Right ventricle myocardium inferior (tissue), 1 donor: ENCODE measurements at regions not wholly inside any gene's neighbourhood (a gene's known extent, or its start where the extent isn't known, plus 50 kb on each side); places are given as distances from the start of the nearest gene placed in this dataset.
"Not testable (repeated sequence)": the region's sequence is repeated elsewhere in the genome, so short reads cannot be mapped to it uniquely, and the experiment has no call there.

Source experiments
- ATAC-seq: fragments of 200-7000 bp; cut with Tn5 transposase; one replicate; pipeline ENCODE4 v1.9.1; 2020; ENCODE audit warnings: mild to moderate bottlenecking, moderate library complexity
- DNase-seq: peaks from one replicate; pipeline ENCODE4 v3.0.0; 2021; ENCODE audit errors: missing footprints
- intact Hi-C: fragments of 100-400 bp; cut with DNase I; formaldehyde crosslinking; loops from one replicate; pipeline ENCODE4 v1.11.0; 2022
- donor health status: DM: no; HTN: yes; CAD: no; lungs with severe emphysema.

DNA sequence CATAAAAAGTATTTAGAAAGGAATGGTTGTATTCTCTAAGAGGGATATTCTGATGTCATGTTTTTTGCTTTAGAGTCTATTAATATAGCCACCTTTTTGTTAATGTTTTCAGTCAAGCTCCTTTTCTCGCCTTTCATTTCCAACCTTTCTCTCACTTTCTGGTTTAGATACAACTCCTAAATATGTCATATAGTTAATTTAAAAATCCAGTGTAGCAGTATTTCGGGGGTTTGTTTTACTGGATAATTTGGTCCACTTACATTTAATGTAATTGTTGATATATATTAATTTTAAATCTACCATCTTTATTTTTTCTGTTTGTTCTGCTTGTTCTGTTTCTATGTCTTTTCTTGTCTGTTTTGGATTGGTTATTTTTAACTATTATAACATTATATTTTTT lies 121.1 kb downstream of the FAM72C start:
- DNase-seq, ATAC-seq, intact Hi-C loops: not testable (repeated sequence)

DNA sequence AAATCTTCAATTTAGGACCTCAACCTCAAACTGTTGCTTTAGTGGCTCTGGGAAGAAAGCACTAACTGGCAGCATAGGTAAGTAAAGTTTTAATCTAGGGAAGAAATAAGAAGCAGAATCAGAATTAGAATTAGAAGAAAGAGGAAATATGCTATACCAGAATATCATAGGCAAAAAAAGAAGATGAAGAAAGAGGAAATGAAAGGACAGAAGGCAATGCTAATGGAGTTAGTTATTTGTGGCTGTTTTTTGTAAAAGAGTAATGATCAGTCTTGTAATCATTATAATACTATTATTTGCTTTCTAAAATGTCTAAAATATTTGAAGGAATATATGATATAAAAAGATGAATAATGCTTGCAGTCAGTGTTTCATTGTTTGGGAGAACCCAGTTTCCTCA lies 122.9 kb downstream of the FAM72C start:
- ATAC-seq, DNase-seq, intact Hi-C loops: not testable (repeated sequence)

DNA sequence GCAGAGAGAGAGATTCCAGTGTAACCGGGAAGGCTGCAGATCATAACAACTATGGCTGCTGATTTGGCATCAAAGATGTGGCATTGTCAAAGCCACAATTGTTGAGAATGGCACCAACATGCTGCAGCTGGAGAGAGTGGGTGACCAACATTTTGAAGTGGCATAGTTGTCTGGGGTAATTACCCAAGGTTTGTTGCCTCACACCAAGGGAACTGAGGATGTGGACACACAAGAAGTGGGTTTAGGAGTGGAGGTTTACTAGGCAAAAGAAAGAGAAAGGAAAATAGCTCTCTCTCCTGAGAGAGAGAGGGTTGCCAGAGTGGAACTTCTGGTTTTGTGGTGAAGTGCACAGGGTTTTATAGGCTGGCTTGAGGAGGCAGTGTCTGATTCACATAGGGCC lies 126.6 kb downstream of the FAM72C start:
- ATAC-seq, intact Hi-C loops: not testable (repeated sequence)

DNA sequence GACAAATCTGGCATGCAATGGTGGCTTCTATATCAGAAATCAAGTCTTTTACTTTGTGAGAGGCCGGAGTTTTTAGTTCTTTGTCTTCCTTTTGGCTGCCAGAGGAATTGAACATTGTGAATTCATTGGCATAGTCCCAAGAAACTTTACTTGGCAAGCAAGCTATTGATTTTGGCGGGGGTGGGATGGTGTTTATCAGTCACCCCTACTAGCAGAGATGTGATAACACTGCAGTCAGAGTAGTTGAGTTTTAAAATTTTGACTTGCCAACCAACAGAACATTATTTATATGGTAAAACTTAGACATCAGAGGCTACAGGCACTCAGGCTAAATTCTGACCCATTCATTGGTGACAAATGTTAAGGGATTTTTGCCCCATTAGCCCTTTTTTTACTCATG lies 129.7 kb downstream of the FAM72C start:
- ATAC-seq: not testable (repeated sequence)

More for the DNA sequence above, 126.6 kb downstream of the FAM72C start:
- DNase-seq: not testable (repeated sequence)

DNA sequence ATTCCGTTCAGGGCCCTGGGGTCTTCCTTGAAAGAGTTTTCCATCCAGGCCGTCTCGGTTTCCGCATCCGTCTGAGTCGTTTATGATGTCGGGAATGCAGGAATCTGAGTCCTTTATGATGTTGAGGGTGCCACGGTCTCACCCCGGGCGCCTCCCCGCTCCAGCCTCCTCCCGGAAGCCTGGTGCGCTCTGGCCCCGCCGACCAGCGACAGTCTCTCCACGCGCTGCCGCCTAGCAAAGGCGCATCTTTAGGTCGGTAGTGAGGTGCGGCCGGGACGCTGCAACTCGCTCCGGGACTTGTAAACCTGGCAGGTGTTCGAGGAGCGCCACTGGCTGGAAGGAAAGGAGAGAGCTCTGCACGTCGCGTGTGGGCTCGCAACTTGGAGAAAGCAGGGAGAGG lies 132.6 kb downstream of the FAM72C start:
- ATAC-seq, DNase-seq, intact Hi-C loops: not testable (repeated sequence)

More for the DNA sequence above, 129.7 kb downstream of the FAM72C start:
- intact Hi-C loops, DNase-seq: not testable (repeated sequence)

DNA sequence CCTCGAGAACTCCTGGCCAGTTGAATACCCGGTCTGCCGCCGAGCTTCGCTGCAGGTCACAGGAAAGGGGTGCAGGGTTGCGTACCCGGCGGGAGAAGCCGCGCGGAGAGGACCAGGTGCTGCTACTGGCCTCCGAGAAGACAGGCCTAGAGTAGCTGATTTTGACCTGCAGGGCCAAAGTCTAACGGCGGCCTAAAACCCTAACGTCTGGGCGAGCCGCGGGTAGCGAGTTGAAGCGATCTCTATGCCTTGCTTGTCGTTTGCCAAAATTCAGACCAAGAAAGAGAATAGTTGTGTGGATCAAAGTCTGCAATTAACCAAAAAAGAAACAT lies 133.2 kb downstream of the FAM72C start:
- DNase-seq, intact Hi-C loops, ATAC-seq: not testable (repeated sequence)

DNA sequence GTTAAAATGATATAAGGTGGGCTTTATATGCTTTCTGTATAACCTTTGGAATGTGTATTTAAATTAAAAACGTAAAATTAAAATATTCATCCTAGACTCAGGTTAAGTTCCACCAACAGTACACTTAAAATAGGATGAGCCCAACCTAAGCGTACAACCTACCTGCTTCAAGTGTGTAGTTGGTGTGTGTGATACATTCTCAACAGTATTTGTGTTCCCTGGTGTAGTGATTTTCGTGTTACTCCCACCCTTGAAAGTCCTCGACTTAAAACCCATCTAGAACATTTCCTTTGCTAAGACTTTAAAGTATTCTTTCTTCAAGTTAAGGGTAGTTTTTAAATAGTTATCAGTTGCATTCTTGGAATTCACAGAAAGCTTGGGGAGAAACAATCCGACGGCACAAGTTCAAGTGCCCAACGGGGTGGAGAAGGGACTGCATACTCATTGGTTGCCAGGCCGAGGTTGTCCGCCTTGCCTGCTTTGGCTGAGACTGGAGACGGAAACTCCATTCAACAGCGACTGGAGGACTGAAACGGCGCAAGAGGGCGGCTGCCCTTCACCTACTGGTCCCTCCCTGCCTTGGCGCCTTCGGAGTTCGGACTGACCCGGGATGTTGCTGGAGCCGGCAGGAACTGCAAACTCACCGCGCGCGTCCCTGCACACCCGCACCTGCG lies 133.7 kb downstream of the FAM72C start:
- DNase-seq, ATAC-seq, intact Hi-C loops: not testable (repeated sequence)

DNA sequence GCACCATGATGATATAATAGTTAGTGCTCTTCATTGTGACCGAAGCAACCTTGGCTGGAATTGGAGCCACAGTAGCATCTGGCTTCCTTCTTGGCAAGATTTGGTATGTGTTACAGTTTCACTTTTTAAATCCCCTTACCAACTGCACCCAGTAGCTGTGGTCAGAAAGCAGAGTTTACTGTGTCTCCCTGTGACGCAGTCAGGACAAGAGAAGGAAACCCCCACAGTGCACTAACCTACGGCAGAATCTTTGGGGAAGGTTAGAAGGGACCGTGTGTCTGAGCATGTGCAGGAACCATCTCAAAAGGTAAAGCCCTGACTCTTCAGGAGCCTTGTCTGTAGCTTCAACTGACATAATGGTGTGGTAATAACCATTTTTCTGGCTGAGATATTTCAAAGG lies 138.4 kb downstream of the FAM72C start:
- DNase-seq, intact Hi-C loops, ATAC-seq: not testable (repeated sequence)

DNA sequence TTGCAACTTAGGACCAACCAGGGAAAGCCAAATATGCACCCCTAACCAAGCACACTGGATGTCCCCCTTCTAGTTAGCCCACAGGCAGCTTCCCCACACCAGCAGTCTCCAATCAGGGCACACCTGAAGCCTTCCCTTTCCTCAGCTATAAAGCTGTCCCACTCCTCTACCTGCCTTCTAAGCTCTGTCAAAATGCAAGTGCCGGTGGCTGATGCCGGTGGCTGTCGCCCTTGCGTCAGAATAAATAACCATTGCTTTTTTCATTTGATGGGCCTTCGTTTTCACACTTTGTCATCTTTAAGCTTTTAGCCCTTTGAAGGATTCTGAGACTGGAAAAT lies 139.4 kb downstream of the FAM72C start:
- ATAC-seq, intact Hi-C loops: not testable (repeated sequence)

DNA sequence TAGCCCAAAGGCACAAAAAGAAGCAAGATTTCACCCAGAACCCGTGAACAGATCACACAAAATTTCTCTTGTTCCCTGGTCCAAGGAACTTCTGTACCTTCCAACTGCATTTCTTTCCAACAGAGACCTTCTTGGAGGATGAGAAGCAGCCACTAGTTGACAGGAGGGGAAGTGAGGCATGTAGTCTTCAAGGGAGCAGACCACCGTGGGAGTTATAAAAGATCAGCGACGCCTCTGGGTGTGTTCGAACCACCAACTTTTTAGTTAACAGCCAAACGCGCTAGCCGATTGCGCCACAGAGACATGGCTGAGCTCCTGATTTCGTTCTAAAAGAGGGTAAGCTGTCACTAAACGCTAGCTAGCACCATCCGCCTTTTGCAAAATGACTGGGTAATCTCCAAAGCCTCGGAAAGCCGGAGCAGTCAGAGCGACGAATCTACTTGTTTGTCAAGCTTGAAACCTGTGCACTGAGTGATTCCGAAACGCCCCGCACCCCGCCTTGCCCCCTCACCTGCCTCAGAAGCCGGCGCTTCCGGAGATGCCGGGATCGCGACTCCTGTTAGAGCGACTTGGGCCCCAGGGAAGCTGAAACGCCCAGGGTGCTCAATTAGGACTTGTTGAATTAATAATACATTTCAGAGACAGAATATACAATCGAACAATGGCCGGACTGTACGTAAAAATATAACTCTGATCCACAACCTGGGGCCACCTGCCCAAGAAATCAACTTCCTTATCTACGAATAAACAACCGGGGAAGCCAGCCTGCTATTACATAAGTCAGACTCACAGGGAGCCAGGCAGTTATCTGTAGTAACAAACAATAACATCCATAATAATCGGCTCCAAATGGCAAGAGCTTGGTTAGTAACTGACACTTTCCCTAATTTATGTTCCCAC lies 140.1 kb downstream of the FAM72C start:
- DNase-seq, ATAC-seq, intact Hi-C loops: not testable (repeated sequence)

More for the DNA sequence above, 139.4 kb downstream of the FAM72C start:
- DNase-seq: not testable (repeated sequence)

DNA sequence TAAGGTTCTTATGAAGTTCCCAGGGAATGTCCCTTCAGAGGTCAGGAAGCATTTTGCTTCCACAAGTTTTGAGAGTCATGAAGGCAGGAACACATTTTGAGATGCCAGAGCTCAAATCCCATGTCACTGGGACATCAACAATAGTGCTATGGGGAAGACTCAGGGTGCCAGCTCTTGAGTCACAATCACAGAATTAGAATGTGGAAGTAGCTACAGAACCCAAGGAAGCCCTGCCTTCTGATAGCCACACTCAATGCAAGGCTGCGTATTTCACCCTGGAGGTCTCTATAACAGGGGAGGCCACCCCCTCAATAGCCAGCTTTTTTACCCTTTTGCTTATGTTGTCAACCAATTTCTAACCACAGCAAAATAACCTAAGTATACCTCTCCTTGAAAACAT lies 145.6 kb downstream of the FAM72C start:
- ATAC-seq, DNase-seq, intact Hi-C loops: not testable (repeated sequence)

DNA sequence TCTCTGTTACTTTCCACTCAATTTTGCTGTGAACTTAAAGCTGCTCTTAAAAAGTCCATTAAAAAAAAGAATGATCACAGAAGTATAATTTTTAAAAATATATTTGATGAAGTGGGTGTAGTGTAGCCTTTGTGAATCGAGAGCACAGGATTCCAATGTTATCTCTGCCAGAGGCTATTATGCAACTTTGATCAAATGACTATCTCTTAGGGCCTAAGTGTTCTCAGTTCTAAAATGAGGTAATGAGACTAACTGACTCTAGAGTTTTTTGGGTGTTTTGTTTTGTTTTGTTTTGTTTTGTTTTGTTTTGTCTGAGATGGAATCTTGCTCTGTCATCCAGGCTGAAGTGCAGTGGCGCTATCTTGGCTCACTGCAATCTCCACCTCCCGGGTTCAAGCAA lies 147.5 kb downstream of the FAM72C start:
- ATAC-seq, intact Hi-C loops, DNase-seq: not testable (repeated sequence)

DNA sequence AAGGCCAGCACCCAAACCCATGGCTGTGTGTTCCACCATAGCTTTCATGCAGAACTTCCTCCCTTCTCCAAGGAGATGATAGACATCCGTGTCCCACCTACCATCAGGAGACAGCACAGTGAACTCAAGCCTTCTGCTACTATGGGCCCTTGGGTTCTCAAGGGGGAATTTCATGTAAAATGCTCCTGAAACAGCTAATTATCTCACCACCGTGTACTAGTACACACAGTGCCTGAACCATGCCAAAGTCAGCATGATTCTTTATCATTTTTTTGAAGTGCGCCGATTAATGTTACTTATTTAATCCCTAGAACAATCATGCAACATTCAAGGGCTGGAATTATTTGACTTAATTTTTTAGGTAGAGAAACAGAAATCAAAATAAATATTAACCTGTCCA lies 151.7 kb downstream of the FAM72C start:
- intact Hi-C loops, ATAC-seq, DNase-seq: not testable (repeated sequence)

DNA sequence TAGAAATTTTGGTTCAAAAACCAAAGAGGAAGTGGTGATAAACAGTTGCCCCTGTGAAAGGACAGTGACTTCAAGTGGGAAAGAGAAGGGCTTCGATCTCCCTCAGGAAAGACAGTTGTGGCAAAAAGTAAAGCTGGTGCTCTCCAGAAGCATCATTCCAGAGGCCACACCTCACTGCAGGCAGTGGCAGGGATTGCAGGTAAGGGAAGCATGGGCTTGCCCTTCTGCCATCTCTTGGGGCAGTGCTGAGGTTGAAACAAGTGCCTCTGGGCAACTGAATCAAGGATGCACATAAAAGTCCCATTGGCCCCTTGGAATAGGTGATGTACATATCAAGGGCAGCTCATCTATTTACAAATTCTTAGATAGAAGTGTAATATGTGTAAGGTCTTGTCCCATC lies 155.4 kb downstream of the FAM72C start:
- ATAC-seq, intact Hi-C loops, DNase-seq: not testable (repeated sequence)

DNA sequence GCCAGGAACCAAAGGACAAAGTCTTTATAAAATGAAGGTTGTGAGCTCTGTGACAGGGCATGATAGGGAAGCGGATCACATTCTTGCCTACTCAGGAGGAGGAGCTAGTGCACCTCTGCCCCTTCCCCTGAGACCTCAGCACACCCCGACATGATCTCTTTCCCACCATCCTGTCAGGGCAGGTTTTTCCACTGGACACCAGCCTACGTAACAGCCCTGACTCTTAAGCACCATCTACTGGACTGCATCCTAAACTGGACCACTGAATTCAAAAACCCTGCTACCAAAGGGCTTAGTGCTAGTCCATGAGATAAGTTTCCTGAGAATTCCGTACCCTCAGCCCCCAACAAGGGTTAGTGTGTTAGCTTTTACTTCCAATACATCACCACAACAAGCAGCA lies 166.4 kb downstream of the FAM72C start:
- intact Hi-C loops, DNase-seq: not testable (repeated sequence)
- peak; percentile 23 for ATAC-seq

DNA sequence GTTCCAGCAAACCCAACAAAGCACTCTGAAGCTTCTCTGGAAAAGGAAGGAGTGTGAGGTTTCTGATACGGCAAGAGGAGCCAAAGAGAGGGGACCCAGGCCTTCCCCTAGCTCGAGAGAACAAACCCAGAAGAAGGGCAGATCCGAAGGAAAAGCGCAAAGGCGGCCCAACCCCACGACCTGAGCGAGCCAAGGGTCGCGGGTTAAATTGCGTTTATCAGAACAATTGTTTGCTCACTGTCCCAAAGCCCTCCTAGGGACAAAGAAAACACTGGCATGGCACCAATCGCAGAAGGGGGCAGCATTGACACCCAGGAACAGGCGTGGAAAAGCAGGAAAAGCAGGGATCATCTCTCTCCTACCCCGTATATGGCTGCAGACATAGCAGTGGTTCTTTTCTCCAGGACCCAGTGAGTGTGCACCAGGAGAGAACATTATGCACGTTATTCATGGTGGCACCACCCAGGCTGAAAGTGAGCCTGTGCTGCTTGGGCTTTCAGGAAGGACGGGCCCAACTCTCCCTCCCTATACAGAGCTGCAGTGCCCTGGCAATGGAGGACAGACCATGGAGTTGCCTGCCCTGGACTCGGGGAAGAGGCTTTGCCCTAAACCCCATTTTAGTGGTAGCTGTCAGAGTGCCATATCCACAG lies 167.0 kb downstream of the FAM72C start:
- peak; percentile 30 for DNase-seq
- intact Hi-C loops: not testable (repeated sequence)

DNA sequence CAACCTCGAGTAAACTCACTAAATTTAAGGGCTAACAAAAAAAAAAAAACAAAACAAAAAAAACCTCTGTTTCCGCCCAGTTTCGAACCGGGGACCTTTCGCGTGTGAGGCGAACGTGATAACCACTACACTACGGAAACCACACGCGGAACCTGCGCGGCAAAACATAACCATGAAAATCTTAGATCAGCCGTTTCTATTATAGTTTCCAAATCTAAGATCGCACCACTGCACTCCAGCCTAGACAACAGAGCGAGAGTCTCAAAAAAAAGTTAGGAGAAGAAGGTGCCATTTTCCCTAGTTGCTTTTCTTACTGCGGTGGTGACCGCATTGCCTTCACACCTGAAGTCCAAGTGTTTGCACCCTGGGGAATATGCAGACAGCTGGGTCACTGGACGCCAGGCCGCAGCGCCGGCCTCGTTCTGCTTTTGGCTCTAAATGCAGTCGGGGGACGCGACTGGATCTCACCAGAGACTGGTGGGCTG lies 167.8 kb downstream of the FAM72C start:
- ATAC-seq (peak; percentile 48), DNase-seq (peak; percentile 53)
- intact Hi-C loops: not testable (repeated sequence)

More for the DNA sequence above, 167.0 kb downstream of the FAM72C start:
- ATAC-seq: peak; percentile 30

DNA sequence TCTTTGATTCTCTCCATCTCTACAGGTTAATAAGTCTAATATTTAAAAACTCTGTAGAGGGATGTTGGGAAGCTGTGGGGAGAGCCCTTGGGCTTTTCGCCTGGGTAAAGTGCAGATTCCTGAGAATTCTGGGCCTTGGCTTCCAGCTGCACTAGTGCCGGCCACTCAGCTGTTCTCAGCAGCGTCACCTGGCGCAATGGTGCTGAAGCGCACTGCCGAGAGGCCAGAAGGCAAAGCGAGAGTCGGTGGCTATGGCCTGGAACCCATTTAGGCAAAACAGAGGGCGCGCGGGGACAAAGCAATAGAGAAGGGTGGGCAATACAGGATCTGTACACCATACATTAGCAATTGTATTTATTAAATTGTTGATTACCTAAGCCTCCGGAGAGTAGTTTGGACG lies 168.7 kb downstream of the FAM72C start:
- DNase-seq: not testable (repeated sequence)

More for the DNA sequence above, 168.7 kb downstream of the FAM72C start:
- peak; percentile 87 for ATAC-seq
- intact Hi-C loops: not testable (repeated sequence)
